GM12864 (cell line): ENCODE measurements at regions not wholly inside any gene's neighbourhood (a gene's known extent, or its start where the extent isn't known, plus 50 kb on each side); places are given as distances from the start of the nearest gene placed in this dataset.

Experiments used
- DNase-seq: peaks from one replicate; pipeline ENCODE4 v3.0.0-alpha.2; 2011; ENCODE audit warnings: low read depth
- H3K4me3 ChIP-seq: 2 replicates; pipeline ENCODE4 v1.5.1; 2011; ENCODE audit warnings: mild to moderate bottlenecking, low read depth, low read length, control low read depth
- CTCF ChIP-seq: IDR thresholded peaks from 2 replicates; pipeline ENCODE4 v1.5.1; 2011; ENCODE audit warnings: low read depth, mild to moderate bottlenecking, moderate library complexity, low read length, control low read depth, inconsistent platforms; ENCODE audit errors: missing control alignments

GRCh38 chr5:2015124-2015848 lies 132.6 kb upstream of the IRX4 start:
- no peak overlapping the region for H3K4me3 ChIP-seq
- no peak for DNase-seq
- TF ChIP-seq CTCF: no peak

- H3K4me3 ChIP-seq: no peak overlapping the region
Measured at GRCh38 chr5:2014058-2014610, 131.4 kb upstream of the IRX4 start.

GRCh38 chr5:2013301-2014057 lies 130.8 kb upstream of the IRX4 start:
- DNase-seq: no peak
- TF ChIP-seq CTCF: no peak
- H3K4me3 ChIP-seq: no peak overlapping the region

More at GRCh38 chr5:2014058-2014610, 131.4 kb upstream of the IRX4 start:
- no peak for TF ChIP-seq CTCF
- DNase-seq: no peak

GRCh38 chr5:2012885-2013284 lies 130.2 kb upstream of the IRX4 start:
- DNase-seq: no peak
- H3K4me3 ChIP-seq: no peak overlapping the region
- no peak for TF ChIP-seq CTCF

GRCh38 chr5:2011481-2012411 lies 129.0 kb upstream of the IRX4 start:
- TF ChIP-seq CTCF: no peak
- no peak overlapping the region for H3K4me3 ChIP-seq

GRCh38 chr5:2010940-2011339 lies 128.2 kb upstream of the IRX4 start:
- TF ChIP-seq CTCF: no peak
- H3K4me3 ChIP-seq: no peak overlapping the region
- no peak for DNase-seq

More at GRCh38 chr5:2011481-2012411, 129.0 kb upstream of the IRX4 start:
- no peak for DNase-seq
